ENCODE measurements at regions not wholly inside any gene's neighbourhood (a gene's known extent, or its start where the extent isn't known, plus 50 kb on each side); places are given as distances from the start of the nearest gene placed in this dataset.

DNA sequence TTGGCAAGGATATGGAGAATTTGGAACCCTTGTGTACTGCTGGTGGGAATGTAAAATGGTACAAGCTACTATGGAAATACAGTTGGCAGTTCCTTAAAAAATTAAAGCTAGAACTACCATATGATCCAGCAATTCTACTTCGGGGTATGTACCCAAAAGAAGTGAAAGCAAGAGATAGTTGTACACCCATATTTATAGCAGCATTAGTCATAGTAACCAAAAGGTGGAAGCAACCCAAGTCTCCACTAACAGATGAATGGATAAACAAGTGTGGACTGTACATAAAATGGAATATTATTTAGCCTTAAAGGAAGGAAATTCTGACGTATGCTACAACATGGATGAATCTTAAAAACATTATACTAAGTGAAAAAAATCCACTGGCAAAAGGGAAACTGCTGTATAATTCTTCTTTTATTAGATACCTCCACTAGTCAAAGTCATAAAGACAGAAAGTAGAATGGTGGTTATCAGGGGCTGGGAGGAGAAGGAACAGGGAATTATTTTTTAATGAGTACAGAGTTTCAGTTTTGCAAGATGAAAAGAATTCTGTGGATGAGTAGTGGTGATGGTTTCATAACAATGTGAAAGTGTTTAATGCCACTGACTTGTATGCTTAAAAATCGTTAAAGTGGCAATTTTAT lies 141.6 kb downstream of the RXFP2 start:
- Histone ChIP-seq H2AFZ (ENCODE audit: low read length) (no peak overlapping the region), H3K9ac (ENCODE audit: insufficient read depth, low read depth, low read length) (no peak overlapping the region), H3K4me1 (ENCODE audit: insufficient read depth, low read length) (no peaks in the 10 kb centered on the region), H3K4me3 (replicated peaks in 1 of 3; ENCODE audit: insufficient read depth in 1 of 3, low read depth in 2 of 3, low read length in 3 of 3) (no peak overlapping the region), H3K36me3 (replicated peaks in 1 of 2; ENCODE audit: control insufficient read depth in 1 of 2, insufficient read depth in 2 of 2, low read length in 2 of 2) (no peaks in the 10 kb centered on the region), H3K27ac (ENCODE audit: extremely low read length, insufficient read depth, low read length) (no peak overlapping the region), H3K9me3 (ENCODE audit: low read length) (no peaks in the 10 kb centered on the region), H3K27me3 (ENCODE audit: control insufficient read depth in 1 of 2, insufficient read depth in 2 of 2, low read length in 2 of 2) (no peaks in the 10 kb centered on the region; a peak in 1 of 5 replicates), H3K4me2 (ENCODE audit: low read depth, low read length) (no peak overlapping the region), H4K20me1 (ENCODE audit: insufficient read depth, low read length) (no peaks in the 10 kb centered on the region), H3K79me2 (ENCODE audit: insufficient read depth, low read length) (no peaks in the 10 kb centered on the region)
- in situ Hi-C loops (cut with HindIII; ENCODE audit: extremely low pct_ligation_motif_present, low pct_unique_long_range_greater_than_20kb), result no loop called here
- BruUV-seq (replicated peaks), result no TSS peak
- no peak for DNase-seq (ENCODE audit: low spot score)
- ChIA-PET CTCF (ENCODE audit: low intra/inter-chr PET ratio, low total read pairs) (no interaction called here), POLR2A (no interaction called here)
- FAIRE-seq, result no peak
- no peak for ATAC-seq
- intact Hi-C loops (cut with micrococcal nuclease; ENCODE audit: unreplicated experiment), result no loop called here
- WGBS (ENCODE audit: low lambda C conversion rate), result 0% methylated on average over 3 of the region's 3 CpGs
- TF ChIP-seq NFKB2 (CRISPR knock-in tag; IDR thresholded peaks at IDR 0.05; ENCODE audit: borderline replicate concordance) (no peak), SUZ12 (IDR thresholded peaks at IDR 0.05; ENCODE audit: low read depth, low read length) (no peak), NAIF1 (CRISPR knock-in tag; IDR thresholded peaks at IDR 0.05; ENCODE audit: borderline replicate concordance) (no peak), ZNF878 (CRISPR knock-in tag; IDR thresholded peaks at IDR 0.05) (no peak), ZNF33B (CRISPR knock-in tag; IDR thresholded peaks at IDR 0.05) (no peak), ZNF225 (CRISPR knock-in tag; IDR thresholded peaks at IDR 0.05) (no peak)
- TF ChIP-seq, protein P1, sequence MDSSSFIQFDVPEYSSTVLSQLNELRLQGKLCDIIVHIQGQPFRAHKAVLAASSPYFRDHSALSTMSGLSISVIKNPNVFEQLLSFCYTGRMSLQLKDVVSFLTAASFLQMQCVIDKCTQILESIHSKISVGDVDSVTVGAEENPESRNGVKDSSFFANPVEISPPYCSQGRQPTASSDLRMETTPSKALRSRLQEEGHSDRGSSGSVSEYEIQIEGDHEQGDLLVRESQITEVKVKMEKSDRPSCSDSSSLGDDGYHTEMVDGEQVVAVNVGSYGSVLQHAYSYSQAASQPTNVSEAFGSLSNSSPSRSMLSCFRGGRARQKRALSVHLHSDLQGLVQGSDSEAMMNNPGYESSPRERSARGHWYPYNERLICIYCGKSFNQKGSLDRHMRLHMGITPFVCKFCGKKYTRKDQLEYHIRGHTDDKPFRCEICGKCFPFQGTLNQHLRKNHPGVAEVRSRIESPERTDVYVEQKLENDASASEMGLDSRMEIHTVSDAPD (CRISPR knock-in tag; IDR thresholded peaks at IDR 0.05), result no peak
- TF ChIP-seq, protein P2, sequence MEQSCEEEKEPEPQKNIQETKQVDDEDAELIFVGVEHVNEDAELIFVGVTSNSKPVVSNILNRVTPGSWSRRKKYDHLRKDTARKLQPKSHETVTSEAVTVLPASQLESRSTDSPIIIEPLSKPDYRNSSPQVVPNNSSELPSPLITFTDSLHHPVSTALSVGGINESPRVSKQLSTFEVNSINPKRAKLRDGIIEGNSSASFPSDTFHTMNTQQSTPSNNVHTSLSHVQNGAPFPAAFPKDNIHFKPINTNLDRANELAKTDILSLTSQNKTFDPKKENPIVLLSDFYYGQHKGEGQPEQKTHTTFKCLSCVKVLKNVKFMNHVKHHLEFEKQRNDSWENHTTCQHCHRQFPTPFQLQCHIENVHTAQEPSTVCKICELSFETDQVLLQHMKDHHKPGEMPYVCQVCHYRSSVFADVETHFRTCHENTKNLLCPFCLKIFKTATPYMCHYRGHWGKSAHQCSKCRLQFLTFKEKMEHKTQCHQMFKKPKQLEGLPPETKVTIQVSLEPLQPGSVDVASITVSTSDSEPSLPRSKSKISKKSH (CRISPR knock-in tag; IDR thresholded peaks at IDR 0.05; ENCODE audit: borderline replicate concordance), result no peak
- TF ChIP-seq, protein P3, sequence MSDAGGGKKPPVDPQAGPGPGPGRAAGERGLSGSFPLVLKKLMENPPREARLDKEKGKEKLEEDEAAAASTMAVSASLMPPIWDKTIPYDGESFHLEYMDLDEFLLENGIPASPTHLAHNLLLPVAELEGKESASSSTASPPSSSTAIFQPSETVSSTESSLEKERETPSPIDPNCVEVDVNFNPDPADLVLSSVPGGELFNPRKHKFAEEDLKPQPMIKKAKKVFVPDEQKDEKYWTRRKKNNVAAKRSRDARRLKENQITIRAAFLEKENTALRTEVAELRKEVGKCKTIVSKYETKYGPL (CRISPR knock-in tag; IDR thresholded peaks at IDR 0.05), result no peak
